WTC11 (cell line): ENCODE measurements at regions not wholly inside any gene's neighbourhood (a gene's known extent, or its start where the extent isn't known, plus 50 kb on each side); places are given as distances from the start of the nearest gene placed in this dataset.

Experiments
- NFYB ChIP-seq: sonication (generic); formaldehyde crosslinking; conservative IDR thresholded peaks from 2 replicates; pipeline ENCODE4 v1.8.0; 2022; ENCODE audit warnings: low read depth, missing genetic modification reagents
- TEAD4 ChIP-seq: sonication (generic); formaldehyde crosslinking; IDR thresholded peaks from 2 replicates; pipeline ENCODE4 v1.8.0; 2022; ENCODE audit warnings: mild to moderate bottlenecking, missing genetic modification reagents
- USF1 ChIP-seq: sonication (generic); formaldehyde crosslinking; IDR thresholded peaks from 2 replicates; pipeline ENCODE4 v1.8.0; 2022; ENCODE audit warnings: mild to moderate bottlenecking, missing genetic modification reagents
- TF ChIP-seq, protein P1 (sequence below): fragments of 200-600 bp; IDR thresholded peaks from 2 replicates; pipeline ENCODE4 v1.8.0; 2022; ENCODE audit warnings: antibody characterized with exemption

GRCh38 chr21:26365849-26366248 is 195.3 kb upstream of the APP start:
- TF ChIP-seq, protein P1, sequence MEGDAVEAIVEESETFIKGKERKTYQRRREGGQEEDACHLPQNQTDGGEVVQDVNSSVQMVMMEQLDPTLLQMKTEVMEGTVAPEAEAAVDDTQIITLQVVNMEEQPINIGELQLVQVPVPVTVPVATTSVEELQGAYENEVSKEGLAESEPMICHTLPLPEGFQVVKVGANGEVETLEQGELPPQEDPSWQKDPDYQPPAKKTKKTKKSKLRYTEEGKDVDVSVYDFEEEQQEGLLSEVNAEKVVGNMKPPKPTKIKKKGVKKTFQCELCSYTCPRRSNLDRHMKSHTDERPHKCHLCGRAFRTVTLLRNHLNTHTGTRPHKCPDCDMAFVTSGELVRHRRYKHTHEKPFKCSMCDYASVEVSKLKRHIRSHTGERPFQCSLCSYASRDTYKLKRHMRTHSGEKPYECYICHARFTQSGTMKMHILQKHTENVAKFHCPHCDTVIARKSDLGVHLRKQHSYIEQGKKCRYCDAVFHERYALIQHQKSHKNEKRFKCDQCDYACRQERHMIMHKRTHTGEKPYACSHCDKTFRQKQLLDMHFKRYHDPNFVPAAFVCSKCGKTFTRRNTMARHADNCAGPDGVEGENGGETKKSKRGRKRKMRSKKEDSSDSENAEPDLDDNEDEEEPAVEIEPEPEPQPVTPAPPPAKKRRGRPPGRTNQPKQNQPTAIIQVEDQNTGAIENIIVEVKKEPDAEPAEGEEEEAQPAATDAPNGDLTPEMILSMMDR, result no peak
- TF ChIP-seq USF1 (CRISPR knock-in tag) (no peak), NFYB (CRISPR knock-in tag) (no peak), TEAD4 (CRISPR knock-in tag) (no peak)
